ENCODE measurements at regions not wholly inside any gene's neighbourhood (a gene's known extent, or its start where the extent isn't known, plus 50 kb on each side); places are given as distances from the start of the nearest gene placed in this dataset.

- TF ChIP-seq, protein P1, sequence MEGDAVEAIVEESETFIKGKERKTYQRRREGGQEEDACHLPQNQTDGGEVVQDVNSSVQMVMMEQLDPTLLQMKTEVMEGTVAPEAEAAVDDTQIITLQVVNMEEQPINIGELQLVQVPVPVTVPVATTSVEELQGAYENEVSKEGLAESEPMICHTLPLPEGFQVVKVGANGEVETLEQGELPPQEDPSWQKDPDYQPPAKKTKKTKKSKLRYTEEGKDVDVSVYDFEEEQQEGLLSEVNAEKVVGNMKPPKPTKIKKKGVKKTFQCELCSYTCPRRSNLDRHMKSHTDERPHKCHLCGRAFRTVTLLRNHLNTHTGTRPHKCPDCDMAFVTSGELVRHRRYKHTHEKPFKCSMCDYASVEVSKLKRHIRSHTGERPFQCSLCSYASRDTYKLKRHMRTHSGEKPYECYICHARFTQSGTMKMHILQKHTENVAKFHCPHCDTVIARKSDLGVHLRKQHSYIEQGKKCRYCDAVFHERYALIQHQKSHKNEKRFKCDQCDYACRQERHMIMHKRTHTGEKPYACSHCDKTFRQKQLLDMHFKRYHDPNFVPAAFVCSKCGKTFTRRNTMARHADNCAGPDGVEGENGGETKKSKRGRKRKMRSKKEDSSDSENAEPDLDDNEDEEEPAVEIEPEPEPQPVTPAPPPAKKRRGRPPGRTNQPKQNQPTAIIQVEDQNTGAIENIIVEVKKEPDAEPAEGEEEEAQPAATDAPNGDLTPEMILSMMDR (IDR thresholded peaks at IDR 0.05; ENCODE audit: control insufficient read depth, extremely low read depth, insufficient read depth), result no peak
- DNase-seq (ENCODE audit: low read depth), result no peak
- H3K4me3 ChIP-seq (ENCODE audit: low read depth, low read length), result no peak overlapping the region
Measured at GRCh38 chr2:221289389-221289788, 282.7 kb downstream of the EPHA4 start.

DNA sequence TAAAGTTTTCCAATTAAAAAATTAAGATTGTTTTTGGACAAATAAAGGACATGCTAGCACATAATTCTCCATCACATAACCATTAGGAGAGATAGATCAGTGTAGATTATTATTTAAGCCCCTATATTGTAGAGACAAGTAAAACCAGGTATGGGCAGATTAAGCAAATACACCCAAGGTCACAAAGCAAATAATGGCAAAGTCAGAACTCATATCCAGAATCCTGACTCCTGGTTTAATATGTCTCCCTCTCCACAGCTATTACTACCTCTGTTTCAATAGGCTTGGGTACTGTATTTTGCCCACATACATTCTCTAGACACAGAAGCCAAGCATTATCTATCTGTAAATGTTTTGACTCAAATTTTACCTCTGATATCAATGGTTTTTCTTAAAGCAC lies 282.3 kb downstream of the EPHA4 start:
- DNase-seq (ENCODE audit: low read depth), result no peak
- no peak overlapping the region for H3K4me3 ChIP-seq (ENCODE audit: low read depth, low read length)
- TF ChIP-seq, protein P1 (IDR thresholded peaks at IDR 0.05; ENCODE audit: control insufficient read depth, extremely low read depth, insufficient read depth), result no peak

GRCh38 chr2:221293949-221294742 lies 278.0 kb downstream of the EPHA4 start:
- no peak for DNase-seq (ENCODE audit: low read depth)
- H3K4me3 ChIP-seq (ENCODE audit: low read depth, low read length), result no peak overlapping the region
- TF ChIP-seq, protein P1 (IDR thresholded peaks at IDR 0.05; ENCODE audit: control insufficient read depth, extremely low read depth, insufficient read depth), result no peak

DNA sequence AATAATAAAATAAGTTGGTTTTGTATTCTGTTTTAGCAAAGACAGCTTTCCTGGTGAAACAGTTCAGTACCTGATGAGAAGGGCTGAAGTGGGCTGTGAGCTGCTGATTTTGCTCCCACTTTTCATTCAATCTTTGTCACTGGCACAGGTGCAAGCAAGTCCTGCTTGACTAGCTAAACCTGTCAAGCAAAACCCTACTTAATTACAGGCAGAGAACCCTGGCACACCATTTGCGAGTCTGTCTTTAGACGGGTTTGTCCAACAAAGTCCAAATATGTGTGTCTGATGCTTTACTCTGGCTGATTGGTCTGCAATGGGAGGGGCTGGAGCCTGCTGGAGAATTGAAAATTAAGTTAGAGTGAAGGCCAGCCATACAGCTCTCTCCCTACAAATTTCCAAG lies 267.2 kb downstream of the EPHA4 start:
- peak; percentile 18 for DNase-seq (ENCODE audit: low read depth)
- TF ChIP-seq, protein P1 (IDR thresholded peaks at IDR 0.05; ENCODE audit: control insufficient read depth, extremely low read depth, insufficient read depth), result no peak
- no peak overlapping the region for H3K4me3 ChIP-seq (ENCODE audit: low read depth, low read length)

DNA sequence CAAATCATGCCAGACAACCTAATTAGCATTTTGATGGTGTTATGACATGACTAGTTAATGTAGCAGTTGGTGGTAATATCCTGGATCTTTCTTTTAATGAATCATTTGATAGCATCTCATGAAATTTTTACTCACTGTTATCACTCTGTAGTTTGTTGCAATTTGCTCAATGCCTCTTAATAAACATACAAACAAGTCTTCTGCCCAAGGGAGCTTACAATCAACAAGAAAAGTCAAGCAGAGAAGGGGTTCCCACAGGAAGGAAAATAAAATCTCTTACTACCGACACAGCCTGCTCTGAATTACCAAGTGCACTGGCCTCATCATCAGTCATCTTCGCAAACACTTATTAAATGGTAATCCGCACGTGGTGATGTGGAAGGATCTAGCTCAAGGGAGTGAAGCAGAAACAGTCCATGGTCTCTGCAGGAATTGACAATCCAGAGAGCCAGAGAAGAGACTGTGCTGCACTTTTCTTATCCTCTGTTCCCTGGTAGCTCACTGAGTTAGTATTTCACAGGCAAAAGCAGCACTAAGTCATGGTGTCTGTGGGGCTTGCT lies 263.5 kb downstream of the EPHA4 start:
- H3K4me3 ChIP-seq (ENCODE audit: low read depth, low read length), result no peak overlapping the region
- DNase-seq (ENCODE audit: low read depth), result no peak

DNA sequence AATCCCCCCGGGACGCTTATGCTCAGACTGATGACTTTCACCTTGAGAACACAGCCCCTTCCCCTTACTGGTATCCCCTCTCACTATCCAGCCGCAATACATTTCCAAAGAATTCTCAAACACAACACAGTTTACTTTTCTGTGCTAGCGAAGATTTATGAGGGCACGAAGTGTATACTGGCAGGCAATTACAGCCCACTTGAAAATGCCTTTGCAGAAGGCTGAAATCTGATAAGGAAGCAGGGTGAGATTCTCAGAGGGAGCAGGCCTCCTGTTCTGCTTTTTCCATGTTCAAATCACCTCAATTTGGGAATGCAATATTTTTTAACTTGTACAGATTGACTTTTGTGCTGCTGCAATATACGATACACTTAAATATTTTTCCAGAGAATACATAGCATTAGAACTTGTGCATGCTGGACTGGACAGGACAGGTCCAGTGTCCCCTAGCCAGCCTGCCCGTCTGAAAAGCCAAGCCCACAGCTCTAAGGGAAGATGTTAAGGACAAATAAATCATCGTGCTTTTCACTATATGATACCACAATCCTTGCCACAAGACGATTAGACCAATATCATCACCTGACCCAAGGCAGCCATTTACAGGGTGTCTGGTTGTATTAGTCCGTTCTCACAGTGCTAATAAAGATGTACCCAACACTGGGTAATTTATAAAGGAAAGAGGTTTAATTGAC lies 262.1 kb downstream of the EPHA4 start:
- TF ChIP-seq, protein P1 (IDR thresholded peaks at IDR 0.05; ENCODE audit: control insufficient read depth, extremely low read depth, insufficient read depth), result no peak
- no peak overlapping the region for H3K4me3 ChIP-seq (ENCODE audit: low read depth, low read length)
- DNase-seq (ENCODE audit: low read depth), result no peak

More for the DNA sequence above, 263.5 kb downstream of the EPHA4 start:
- TF ChIP-seq, protein P1 (IDR thresholded peaks at IDR 0.05; ENCODE audit: control insufficient read depth, extremely low read depth, insufficient read depth), result no peak

All from LNCaP clone FGC (cell line).